AG08396 (cell line): ENCODE measurements at regions not wholly inside any gene's neighbourhood (a gene's known extent, or its start where the extent isn't known, plus 50 kb on each side); places are given as distances from the start of the nearest gene placed in this dataset.

Experiments
- DNase-seq: peaks from one replicate; pipeline ENCODE4 v3.0.0; 2012; ENCODE audit warnings: low spot score, mixed read lengths

GRCh38 chr6:77074037-77074713 is 389.1 kb downstream of the HTR1B start:
- no peak for DNase-seq

GRCh38 chr6:77073410-77073760 is 389.9 kb downstream of the HTR1B start:
- no peak for DNase-seq

- DNase-seq: no peak
Measured at GRCh38 chr6:77072694-77073409, 390.4 kb downstream of the HTR1B start.

- no peak for DNase-seq
Measured at GRCh38 chr6:77063494-77063893, 399.8 kb downstream of the HTR1B start.

DNA sequence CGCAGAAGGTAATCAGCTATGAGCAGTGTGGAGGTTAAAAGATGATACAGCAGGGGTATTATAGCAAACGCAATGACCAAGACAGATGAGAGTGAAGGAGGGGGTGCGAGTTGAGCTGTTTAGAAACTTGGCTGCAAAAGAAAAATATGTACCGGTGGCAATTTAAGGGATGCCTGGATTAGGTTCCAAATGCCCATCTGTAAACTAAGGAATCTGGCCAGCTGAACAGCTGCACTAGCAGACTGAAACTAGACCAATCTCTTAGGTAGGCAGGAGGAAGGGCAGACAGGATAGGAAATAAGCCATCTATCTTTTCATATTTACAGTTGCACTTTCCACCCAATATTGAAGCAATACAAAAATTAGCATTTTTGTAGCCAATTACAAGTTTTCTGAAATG is 407.6 kb downstream of the HTR1B start:
- DNase-seq: no peak

- DNase-seq: no peak
Measured at GRCh38 chr6:77040568-77041195, 422.6 kb downstream of the HTR1B start.

- DNase-seq: peak; percentile 32
Measured at GRCh38 chr6:77038807-77039206, 424.5 kb downstream of the HTR1B start.

- no peak for DNase-seq
Measured at GRCh38 chr6:77037439-77037838, 425.9 kb downstream of the HTR1B start.

- no peak for DNase-seq
Measured at GRCh38 chr6:77036400-77036799, 426.9 kb downstream of the HTR1B start.

DNA sequence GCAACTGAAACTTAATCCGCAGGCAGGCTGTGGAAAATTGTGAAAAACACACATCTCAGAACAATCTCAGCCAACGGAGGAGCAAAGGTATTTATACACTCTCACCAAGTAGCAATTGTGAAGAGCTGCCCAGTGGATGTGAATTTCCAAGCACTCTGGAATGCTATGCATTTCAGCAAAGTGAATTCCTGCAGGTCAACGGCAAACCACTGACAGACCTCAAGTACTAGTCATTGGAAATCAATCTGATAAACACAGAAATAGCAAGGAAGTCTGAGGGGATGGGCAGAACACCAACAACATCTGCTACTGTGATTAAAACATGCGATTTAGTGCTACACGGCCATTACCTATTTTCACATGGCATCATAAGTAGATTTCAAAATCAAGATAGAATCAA is 429.1 kb downstream of the HTR1B start:
- DNase-seq: peak; percentile 72

DNA sequence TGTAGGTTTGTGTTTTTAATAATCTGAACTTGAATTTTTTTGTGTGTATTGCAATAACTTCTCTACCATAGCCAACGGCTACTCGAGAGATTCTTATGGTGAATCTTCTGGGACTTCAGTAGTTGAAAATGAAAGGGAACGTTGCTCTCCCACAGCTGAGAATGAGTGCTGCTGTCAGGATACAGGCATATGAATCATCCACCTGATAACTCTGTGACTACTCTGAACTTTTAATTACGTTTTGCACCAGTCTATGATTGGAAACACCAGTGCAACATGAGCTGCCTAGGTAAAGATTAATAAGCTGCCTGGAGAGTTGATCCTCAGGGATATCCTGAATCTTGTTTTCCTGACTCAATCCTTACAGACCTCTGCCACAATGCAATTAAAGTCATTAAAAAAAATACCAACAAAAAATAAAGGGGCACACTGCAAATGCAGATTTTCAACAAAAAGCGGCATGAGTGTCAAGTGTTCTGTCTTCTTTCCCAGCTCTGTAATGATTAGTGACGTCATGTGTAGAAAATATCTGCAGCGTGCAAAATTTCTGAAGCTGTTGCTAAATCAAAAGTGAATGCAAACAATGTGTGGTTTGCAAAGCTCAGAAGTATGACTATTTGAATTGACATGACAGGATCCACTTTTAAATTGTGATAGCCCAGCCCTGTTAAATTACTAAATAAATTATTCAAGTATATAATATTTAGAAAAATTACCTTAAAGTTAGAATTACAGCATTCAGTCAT is 432.2 kb downstream of the HTR1B start:
- no peak for DNase-seq

- DNase-seq: no peak
Measured at GRCh38 chr6:77026341-77026740, 436.9 kb downstream of the HTR1B start.

GRCh38 chr6:77025736-77026223 is 437.5 kb downstream of the HTR1B start:
- no peak for DNase-seq

- no peak for DNase-seq
Measured at GRCh38 chr6:77021778-77022177, 441.5 kb downstream of the HTR1B start.

DNA sequence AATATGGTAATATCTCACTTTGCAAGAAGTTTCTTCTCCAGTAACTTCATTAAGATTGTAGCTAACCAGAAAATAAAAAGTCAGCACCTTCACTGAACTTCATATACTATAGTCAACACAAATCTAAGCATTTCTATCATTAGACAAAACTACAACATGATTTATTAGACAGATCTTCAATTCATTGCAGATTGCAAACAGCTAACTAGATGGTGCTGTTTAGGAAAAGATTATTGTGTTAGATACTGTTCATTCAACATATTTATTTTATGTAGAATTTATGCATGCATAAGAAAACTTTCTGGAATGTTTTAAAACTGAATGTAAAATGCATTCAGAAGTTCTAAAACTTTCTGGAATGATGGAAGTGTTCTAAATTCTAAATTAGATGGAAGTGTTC is 442.1 kb downstream of the HTR1B start:
- no peak for DNase-seq

DNA sequence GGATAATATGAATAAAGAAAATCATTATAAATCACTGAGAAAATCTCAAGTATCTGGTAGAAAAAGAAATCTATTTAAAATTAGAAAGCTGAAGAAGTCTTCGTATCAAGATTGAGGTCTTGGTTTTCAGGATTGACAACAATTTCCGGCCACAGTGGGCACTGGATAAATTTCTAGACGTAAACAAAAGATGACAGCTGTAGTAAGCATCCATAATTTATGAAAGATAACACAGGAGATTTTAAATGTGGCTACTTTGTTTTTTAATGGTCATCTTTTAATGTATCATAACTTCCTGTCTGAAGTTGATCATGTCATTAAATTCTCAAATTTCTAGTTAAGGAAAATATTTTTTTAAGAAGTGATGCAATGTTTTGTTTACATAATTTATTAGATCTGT is 444.2 kb downstream of the HTR1B start:
- no peak for DNase-seq

GRCh38 chr6:77017537-77017936 is 445.8 kb downstream of the HTR1B start:
- DNase-seq: no peak

GRCh38 chr6:77015350-77015749 is 447.9 kb downstream of the HTR1B start:
- DNase-seq: peak; percentile 23

GRCh38 chr6:77011929-77012545 is 451.3 kb downstream of the HTR1B start:
- no peak for DNase-seq

GRCh38 chr6:77010931-77011542 is 452.3 kb downstream of the HTR1B start:
- no peak for DNase-seq

DNA sequence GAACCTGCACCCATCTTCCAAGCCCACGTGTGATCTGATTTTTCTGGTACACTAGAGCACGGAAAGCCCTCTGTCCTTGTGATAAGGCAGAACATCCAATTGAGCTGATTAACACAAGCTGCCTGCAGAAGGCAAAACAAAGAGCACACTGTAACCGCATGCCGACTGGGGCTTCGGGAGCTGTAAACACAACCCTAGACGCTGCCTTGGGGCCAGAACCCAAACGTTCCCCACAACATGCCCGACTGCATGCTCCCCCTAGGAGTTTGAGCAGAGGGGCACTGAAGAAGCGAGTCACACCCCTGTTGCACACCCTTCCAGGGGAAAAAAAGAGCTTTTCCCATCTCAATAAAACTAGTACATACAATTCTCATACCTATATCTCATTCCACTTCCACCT is 470.7 kb downstream of the HTR1B start:
- no peak for DNase-seq

GRCh38 chr6:76984572-76984971 is 478.7 kb downstream of the HTR1B start:
- no peak for DNase-seq
